Spleen (tissue), 7 donors: ENCODE measurements at regions not wholly inside any gene's neighbourhood (a gene's known extent, or its start where the extent isn't known, plus 50 kb on each side); places are given as distances from the start of the nearest gene placed in this dataset.

Experiments used
- POLR2A ChIP-seq, 3 donors: fragments of 450-650 bp; IDR thresholded peaks; one replicate each; pipeline ENCODE4 v1.5.1; 2017; ENCODE audit warnings: antibody characterized with exemption in 3 of 3, mild to moderate bottlenecking in 1 of 3
- POLR2AphosphoS5 ChIP-seq, 3 donors: sonication (generic); formaldehyde crosslinking; IDR thresholded peaks; one replicate each; pipeline ENCODE4 v1.5.1; 2017; ENCODE audit warnings: antibody characterized with exemption in 3 of 3
- TF ChIP-seq, protein P1 (sequence below), 11 experiments: fragments of 200-600 bp in 7 of 11; fragments of 450-650 bp in 4 of 11; sonication (generic) in 4 of 11; IDR thresholded peaks in 8 of 11; conservative IDR thresholded peaks in 3 of 11; 1 replicate in 7 of 11; 2 replicates in 4 of 11; pipeline versions ENCODE4 v1.4.0 to v1.8.0; 2016 to 2021; ENCODE audit warnings: antibody characterized with exemption in 11 of 11, inconsistent platforms in 4 of 11, mild to moderate bottlenecking in 1 of 11
- donor health status: DM: no; HTN: no; CAD: no; lungs with moderate emphysema.
- donor health status: DM: no; HTN: no; CAD: no.
- donor health status: DM: no; HTN: no; CAD: no.

DNA sequence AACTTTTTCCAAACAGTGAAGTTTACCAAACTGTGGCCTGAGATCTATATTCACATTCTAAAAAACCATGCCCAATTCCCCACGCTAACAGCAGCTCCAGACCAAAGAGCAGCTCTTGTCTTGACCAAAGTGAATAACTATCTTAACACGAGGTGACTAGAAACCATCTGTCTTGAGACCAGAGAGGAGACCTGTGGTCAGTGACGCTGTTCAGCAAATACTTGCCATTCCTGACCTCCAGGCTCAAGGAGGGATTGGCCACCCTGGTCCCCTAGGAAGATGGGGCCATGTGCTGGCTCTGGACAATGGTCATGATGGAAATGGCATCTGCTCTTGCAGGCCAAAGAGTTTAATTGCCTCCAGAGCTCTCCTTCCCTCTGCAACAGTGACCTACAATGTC is 104.4 kb upstream of the CD93 start:
- TF ChIP-seq, protein P1, sequence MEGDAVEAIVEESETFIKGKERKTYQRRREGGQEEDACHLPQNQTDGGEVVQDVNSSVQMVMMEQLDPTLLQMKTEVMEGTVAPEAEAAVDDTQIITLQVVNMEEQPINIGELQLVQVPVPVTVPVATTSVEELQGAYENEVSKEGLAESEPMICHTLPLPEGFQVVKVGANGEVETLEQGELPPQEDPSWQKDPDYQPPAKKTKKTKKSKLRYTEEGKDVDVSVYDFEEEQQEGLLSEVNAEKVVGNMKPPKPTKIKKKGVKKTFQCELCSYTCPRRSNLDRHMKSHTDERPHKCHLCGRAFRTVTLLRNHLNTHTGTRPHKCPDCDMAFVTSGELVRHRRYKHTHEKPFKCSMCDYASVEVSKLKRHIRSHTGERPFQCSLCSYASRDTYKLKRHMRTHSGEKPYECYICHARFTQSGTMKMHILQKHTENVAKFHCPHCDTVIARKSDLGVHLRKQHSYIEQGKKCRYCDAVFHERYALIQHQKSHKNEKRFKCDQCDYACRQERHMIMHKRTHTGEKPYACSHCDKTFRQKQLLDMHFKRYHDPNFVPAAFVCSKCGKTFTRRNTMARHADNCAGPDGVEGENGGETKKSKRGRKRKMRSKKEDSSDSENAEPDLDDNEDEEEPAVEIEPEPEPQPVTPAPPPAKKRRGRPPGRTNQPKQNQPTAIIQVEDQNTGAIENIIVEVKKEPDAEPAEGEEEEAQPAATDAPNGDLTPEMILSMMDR (IDR thresholded peaks at IDR 0.05 in 8 of 11, conservative IDR thresholded peaks at IDR 0.05 in 3 of 11), result no peak
- TF ChIP-seq POLR2A (IDR thresholded peaks at IDR 0.05) (no peak), POLR2AphosphoS5 (IDR thresholded peaks at IDR 0.05) (no peak)
